ENCODE measurements at regions not wholly inside any gene's neighbourhood (a gene's known extent, or its start where the extent isn't known, plus 50 kb on each side); places are given as distances from the start of the nearest gene placed in this dataset.

DNA sequence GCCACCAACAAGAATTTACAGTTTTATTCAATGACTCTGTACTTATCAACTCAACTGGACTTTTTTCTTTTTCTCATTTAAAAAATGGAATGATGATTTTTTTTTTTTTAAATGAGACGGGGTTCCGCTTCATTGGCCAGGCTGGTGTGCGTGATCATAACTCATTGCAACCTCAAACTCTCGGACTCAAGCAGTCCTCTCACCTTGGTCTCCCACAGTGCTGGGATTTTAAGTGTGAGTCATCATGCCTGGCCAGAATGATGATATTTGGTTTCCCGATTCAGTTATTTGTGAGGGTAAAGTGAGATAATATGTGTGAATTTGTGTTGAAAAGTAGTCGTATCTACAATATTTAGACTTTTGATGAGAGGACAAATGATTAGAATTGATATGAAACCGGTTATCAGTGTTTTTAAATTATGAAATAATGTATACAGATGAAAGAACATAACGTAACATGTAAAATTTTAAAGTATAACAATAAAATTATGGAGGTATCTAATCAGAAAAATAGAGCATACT, 66.0 kb upstream of the UNC5C start:
- Histone ChIP-seq H3K36me3 (ENCODE audit: control insufficient read depth in 2 of 2, insufficient read depth in 2 of 2, low read length in 1 of 2) (no peaks in the 10 kb centered on the region), H3K27ac (ENCODE audit: control insufficient read depth, insufficient read depth) (no peak overlapping the region), H3K9ac (ENCODE audit: control insufficient read depth, insufficient read depth, low read length) (no peak overlapping the region), H3K79me2 (ENCODE audit: control insufficient read depth, insufficient read depth, low read length) (no peaks in the 10 kb centered on the region), H3K4me2 (ENCODE audit: control insufficient read depth, insufficient read depth) (no peak overlapping the region), H3K9me3 (replicated peaks; ENCODE audit: control insufficient read depth, insufficient read depth, low read length) (no peaks in the 10 kb centered on the region), H3K4me3 (no peak overlapping the region), H4K20me1 (ENCODE audit: control insufficient read depth, insufficient read depth) (no peaks in the 10 kb centered on the region), H3K27me3 (replicated peaks in 1 of 2; ENCODE audit: control insufficient read depth in 2 of 2, insufficient read depth in 2 of 2, low read length in 1 of 2) (no peaks in the 10 kb centered on the region), H2AFZ (ENCODE audit: control insufficient read depth, low read depth, low read length) (no peak overlapping the region), H3K4me1 (ENCODE audit: control insufficient read depth, insufficient read depth, low read length) (no peaks in the 10 kb centered on the region)
- 20% methylated on average over 8 of the region's 8 CpGs for WGBS (ENCODE audit: insufficient coverage, insufficient replicate concordance, low lambda C conversion rate, missing lambda C conversion rate)
- no peak for TF ChIP-seq ZNF217 (IDR thresholded peaks at IDR 0.05)
- TF ChIP-seq TCF12 (IDR thresholded peaks at IDR 0.05; ENCODE audit: low read depth, low read length): no peak
- TF ChIP-seq ZNF622 (IDR thresholded peaks at IDR 0.05): no peak
- TF ChIP-seq, protein P1, sequence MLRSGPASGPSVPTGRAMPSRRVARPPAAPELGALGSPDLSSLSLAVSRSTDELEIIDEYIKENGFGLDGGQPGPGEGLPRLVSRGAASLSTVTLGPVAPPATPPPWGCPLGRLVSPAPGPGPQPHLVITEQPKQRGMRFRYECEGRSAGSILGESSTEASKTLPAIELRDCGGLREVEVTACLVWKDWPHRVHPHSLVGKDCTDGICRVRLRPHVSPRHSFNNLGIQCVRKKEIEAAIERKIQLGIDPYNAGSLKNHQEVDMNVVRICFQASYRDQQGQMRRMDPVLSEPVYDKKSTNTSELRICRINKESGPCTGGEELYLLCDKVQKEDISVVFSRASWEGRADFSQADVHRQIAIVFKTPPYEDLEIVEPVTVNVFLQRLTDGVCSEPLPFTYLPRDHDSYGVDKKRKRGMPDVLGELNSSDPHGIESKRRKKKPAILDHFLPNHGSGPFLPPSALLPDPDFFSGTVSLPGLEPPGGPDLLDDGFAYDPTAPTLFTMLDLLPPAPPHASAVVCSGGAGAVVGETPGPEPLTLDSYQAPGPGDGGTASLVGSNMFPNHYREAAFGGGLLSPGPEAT (IDR thresholded peaks at IDR 0.05; ENCODE audit: low read depth): no peak
- no peak for TF ChIP-seq NR2C2 (IDR thresholded peaks at IDR 0.05; ENCODE audit: borderline replicate concordance, control insufficient read depth, insufficient read length, low read depth)
- ATAC-seq: peak; percentile 71
- BruUV-seq (replicated peaks): no TSS peak
- ChIA-PET POLR2A (no interaction called here), SMC1A (ENCODE audit: uncharacterized antibody, unreplicated experiment) (no interaction called here), RAD21 (ENCODE audit: unreplicated experiment) (no interaction called here), CTCF (no interaction called here)
- DNase-seq (ENCODE audit: low read depth, low spot score): no peak
- intact Hi-C loops (cut with micrococcal nuclease; ENCODE audit: unreplicated experiment): no loop called here
- no peak for FAIRE-seq
- in situ Hi-C loops (cut with MboI): no loop called here

DNA sequence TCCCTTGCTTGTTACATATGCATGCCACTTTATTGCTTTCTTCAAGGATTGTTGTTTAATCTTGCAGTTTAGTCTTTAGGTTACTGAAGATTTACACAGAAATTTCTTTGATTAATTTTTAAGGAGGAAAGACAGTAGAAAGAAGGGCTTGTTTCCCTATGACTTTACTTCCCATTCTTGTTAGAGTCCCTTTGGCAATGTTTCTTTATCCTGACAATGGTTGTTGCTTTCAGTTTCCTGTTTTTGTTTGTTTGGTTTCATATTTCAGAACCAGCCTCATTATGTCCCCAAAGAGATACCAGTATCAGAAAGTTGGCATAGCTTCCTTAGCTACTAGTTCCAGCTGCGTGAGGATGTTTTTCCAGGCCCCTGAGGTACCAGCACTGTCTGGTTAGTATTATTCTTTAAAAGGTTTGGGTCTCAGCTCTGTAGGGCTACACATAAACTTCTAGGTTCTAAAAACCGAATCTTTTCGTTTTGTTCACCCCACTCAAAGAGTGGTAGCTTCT, 61.3 kb upstream of the UNC5C start:
- Histone ChIP-seq H3K4me3 (no peak overlapping the region), H3K9me3 (replicated peaks; ENCODE audit: control insufficient read depth, insufficient read depth, low read length) (no peaks in the 10 kb centered on the region), H3K4me2 (ENCODE audit: control insufficient read depth, insufficient read depth) (no peak overlapping the region), H3K27me3 (replicated peaks in 1 of 2; ENCODE audit: control insufficient read depth in 2 of 2, insufficient read depth in 2 of 2, low read length in 1 of 2) (no peaks in the 10 kb centered on the region), H3K9ac (ENCODE audit: control insufficient read depth, insufficient read depth, low read length) (no peak overlapping the region), H3K27ac (ENCODE audit: control insufficient read depth, insufficient read depth) (no peak overlapping the region), H3K4me1 (ENCODE audit: control insufficient read depth, insufficient read depth, low read length) (no peaks in the 10 kb centered on the region), H2AFZ (ENCODE audit: control insufficient read depth, low read depth, low read length) (no peak overlapping the region), H4K20me1 (ENCODE audit: control insufficient read depth, insufficient read depth) (no peaks in the 10 kb centered on the region), H3K79me2 (ENCODE audit: control insufficient read depth, insufficient read depth, low read length) (no peaks in the 10 kb centered on the region), H3K36me3 (ENCODE audit: control insufficient read depth in 2 of 2, insufficient read depth in 2 of 2, low read length in 1 of 2) (no peaks in the 10 kb centered on the region)
- DNase-seq (ENCODE audit: low read depth, low spot score) (no peak), ATAC-seq (peak; percentile 58), FAIRE-seq (no peak)
- ChIA-PET CTCF (interaction anchor here (1.3 kb wide), 1 partner anchor 16 kb away, joined by 3 read pairs; no protein-coding TSS in a partner anchor), SMC1A (ENCODE audit: uncharacterized antibody, unreplicated experiment) (interaction anchor here (0.9 kb wide), 1 partner anchor 33 kb away, joined by 3 read pairs; no protein-coding TSS in a partner anchor), RAD21 (ENCODE audit: unreplicated experiment) (no interaction called here), POLR2A (interaction anchor here (0.6 kb wide), 1 partner anchor 64 kb away, joined by 3 read pairs; no protein-coding TSS in a partner anchor)
- TF ChIP-seq SUZ12 (IDR thresholded peaks at IDR 0.05; ENCODE audit: unreplicated experiment): no peak
- no peak for TF ChIP-seq ATF7 (IDR thresholded peaks at IDR 0.05; ENCODE audit: low read depth)
- no peak for TF ChIP-seq MTA2 (IDR thresholded peaks at IDR 0.05; ENCODE audit: low read depth)
- TF ChIP-seq RELA (IDR thresholded peaks at IDR 0.05; ENCODE audit: borderline replicate concordance, partially characterized antibody): no peak
- no TSS peak for BruUV-seq (replicated peaks)
- intact Hi-C loops (cut with micrococcal nuclease; ENCODE audit: unreplicated experiment): no loop called here
- in situ Hi-C loops (cut with MboI): no loop called here
- 0% methylated on average over 3 of the region's 3 CpGs for WGBS (ENCODE audit: insufficient coverage, insufficient replicate concordance, low lambda C conversion rate, missing lambda C conversion rate)

Measured in GM12878 (cell line).